ENCODE measurements at regions not wholly inside any gene's neighbourhood (a gene's known extent, or its start where the extent isn't known, plus 50 kb on each side); places are given as distances from the start of the nearest gene placed in this dataset.

- POLR2A ChIA-PET: no interaction called here
- Histone ChIP-seq H3K9me1 (replicated peaks; ENCODE audit: control insufficient read depth, extremely low read depth, insufficient read depth, low read length) (no peaks in the 10 kb centered on the region), H3K4me1 (ENCODE audit: control insufficient read depth, extremely low read depth, insufficient read depth, low read length) (no peaks in the 10 kb centered on the region), H3K4me3 (replicated peaks in 1 of 3; ENCODE audit: insufficient read depth in 1 of 3, low read depth in 1 of 3, low read length in 3 of 3) (no peak overlapping the region), H3K27ac (ENCODE audit: insufficient read depth, low read depth, low read length) (no peak overlapping the region), H3K27me3 (ENCODE audit: control insufficient read depth in 2 of 2, insufficient read depth in 2 of 2, low read length in 2 of 2) (no peaks in the 10 kb centered on the region), H4K20me1 (replicated peaks; ENCODE audit: control insufficient read depth, extremely low read depth, insufficient read depth, low read length) (no peaks in the 10 kb centered on the region), H3K9me3 (replicated peaks; ENCODE audit: control insufficient read depth, insufficient read depth, low read length) (no peaks in the 10 kb centered on the region), H2AFZ (ENCODE audit: low read depth, low read length) (no peak overlapping the region), H3K4me2 (ENCODE audit: insufficient read depth, low read length) (no peak overlapping the region), H3K79me2 (ENCODE audit: control insufficient read depth, insufficient read depth, low read length) (no peaks in the 10 kb centered on the region), H3K36me3 (ENCODE audit: control insufficient read depth in 2 of 2, extremely low read depth in 1 of 2, insufficient read depth in 2 of 2, low read length in 2 of 2) (no peaks in the 10 kb centered on the region), H3K9ac (replicated peaks; ENCODE audit: extremely low read depth, insufficient read depth, low read length) (no peak overlapping the region)
- no peak for FAIRE-seq
- BruUV-seq (replicated peaks): no TSS peak
- DNase-seq (ENCODE audit: low read depth, low spot score): no peak
- intact Hi-C loops (cut with micrococcal nuclease) (no loop called here), dilution Hi-C loops (cut with MboI; ENCODE audit: extremely low pct_ligation_motif_present, low sequenced_read_pairs) (no loop called here)
- CTCF ChIA-PET: no interaction called here
- TF ChIP-seq JUN (IDR thresholded peaks at IDR 0.05; ENCODE audit: borderline replicate concordance, insufficient read depth, insufficient read length, low read depth) (no peak), POLR2AphosphoS5 (IDR thresholded peaks at IDR 0.05; ENCODE audit: insufficient read depth, low read depth, low read length) (no peak), POLR2A (IDR thresholded peaks at IDR 0.05; ENCODE audit: low read depth, low read length) (no peak), MYC (IDR thresholded peaks at IDR 0.05; ENCODE audit: low read depth, low read length) (no peak), GATA2 (IDR thresholded peaks at IDR 0.05; ENCODE audit: insufficient read depth, insufficient read length, low read depth, low read length) (no peak), EZH2 (IDR thresholded peaks at IDR 0.05; ENCODE audit: borderline replicate concordance, low read depth, low read length, severe bottlenecking) (no peak)
- TF ChIP-seq, protein P1, sequence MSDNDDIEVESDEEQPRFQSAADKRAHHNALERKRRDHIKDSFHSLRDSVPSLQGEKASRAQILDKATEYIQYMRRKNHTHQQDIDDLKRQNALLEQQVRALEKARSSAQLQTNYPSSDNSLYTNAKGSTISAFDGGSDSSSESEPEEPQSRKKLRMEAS (IDR thresholded peaks at IDR 0.05; ENCODE audit: insufficient read depth, insufficient read length): no peak
- TF ChIP-seq, protein P2, sequence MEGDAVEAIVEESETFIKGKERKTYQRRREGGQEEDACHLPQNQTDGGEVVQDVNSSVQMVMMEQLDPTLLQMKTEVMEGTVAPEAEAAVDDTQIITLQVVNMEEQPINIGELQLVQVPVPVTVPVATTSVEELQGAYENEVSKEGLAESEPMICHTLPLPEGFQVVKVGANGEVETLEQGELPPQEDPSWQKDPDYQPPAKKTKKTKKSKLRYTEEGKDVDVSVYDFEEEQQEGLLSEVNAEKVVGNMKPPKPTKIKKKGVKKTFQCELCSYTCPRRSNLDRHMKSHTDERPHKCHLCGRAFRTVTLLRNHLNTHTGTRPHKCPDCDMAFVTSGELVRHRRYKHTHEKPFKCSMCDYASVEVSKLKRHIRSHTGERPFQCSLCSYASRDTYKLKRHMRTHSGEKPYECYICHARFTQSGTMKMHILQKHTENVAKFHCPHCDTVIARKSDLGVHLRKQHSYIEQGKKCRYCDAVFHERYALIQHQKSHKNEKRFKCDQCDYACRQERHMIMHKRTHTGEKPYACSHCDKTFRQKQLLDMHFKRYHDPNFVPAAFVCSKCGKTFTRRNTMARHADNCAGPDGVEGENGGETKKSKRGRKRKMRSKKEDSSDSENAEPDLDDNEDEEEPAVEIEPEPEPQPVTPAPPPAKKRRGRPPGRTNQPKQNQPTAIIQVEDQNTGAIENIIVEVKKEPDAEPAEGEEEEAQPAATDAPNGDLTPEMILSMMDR (IDR thresholded peaks at IDR 0.05; ENCODE audit: extremely low read depth in 1 of 2, insufficient read depth in 1 of 2, low read depth in 1 of 2, low read length in 2 of 2): no peak
Observed at GRCh38 chr2:156659694-156660093, 223.5 kb downstream of the GPD2 start.

All from endothelial cell of umbilical vein (primary cell).